OCI-LY1 (cell line): ENCODE measurements at regions not wholly inside any gene's neighbourhood (a gene's known extent, or its start where the extent isn't known, plus 50 kb on each side); places are given as distances from the start of the nearest gene placed in this dataset.

Experiments
- H2AFZ ChIP-seq: fragments of 200-600 bp; sonication (generic), shearing (Covaris generic); 2 replicates; pipeline ENCODE4 v1.6.0; 2014; ENCODE audit warnings: antibody characterized with exemption, mild to moderate bottlenecking, low read length
- H3F3A ChIP-seq: fragments of 200-600 bp; sonication (generic), shearing (Covaris generic); 2 replicates; pipeline ENCODE4 v1.6.0; 2014; ENCODE audit warnings: mild to moderate bottlenecking, antibody characterized with exemption, low read length, moderate library complexity; ENCODE audit not compliant: insufficient read depth
- H3K27ac ChIP-seq: fragments of 200-600 bp; sonication (generic); 2 replicates; pipeline ENCODE4 v1.5.1; 2014; ENCODE audit warnings: low read length, mixed run types, mild to moderate bottlenecking, low read depth; ENCODE audit not compliant: poor library complexity, severe bottlenecking
- H3K27me3 ChIP-seq: fragments of 200-600 bp; sonication (generic); 2 replicates; pipeline ENCODE4 v1.6.0; 2014; ENCODE audit warnings: antibody characterized with exemption, mild to moderate bottlenecking, low read length, moderate library complexity; ENCODE audit not compliant: insufficient read depth
- H3K36me3 ChIP-seq: fragments of 200-600 bp; sonication (generic); 2 replicates; pipeline ENCODE4 v1.6.1; 2014; ENCODE audit warnings: mild to moderate bottlenecking, antibody characterized with exemption, low read length, moderate library complexity, mixed read lengths; ENCODE audit not compliant: insufficient read depth
- H3K4me1 ChIP-seq: fragments of 200-600 bp; sonication (generic); 2 replicates; pipeline ENCODE4 v1.5.1; 2014; ENCODE audit warnings: mild to moderate bottlenecking, low read length, moderate library complexity; ENCODE audit not compliant: insufficient read depth, severe bottlenecking
- H3K4me2 ChIP-seq: fragments of 200-600 bp; sonication (generic), shearing (Covaris generic); 2 replicates; pipeline ENCODE4 v1.6.1; 2014; ENCODE audit warnings: low read length
- H3K4me3 ChIP-seq: fragments of 200-600 bp; sonication (generic); 2 replicates; pipeline ENCODE4 v1.5.1; 2014; ENCODE audit warnings: low read length, low read depth, mild to moderate bottlenecking, mixed read lengths; ENCODE audit not compliant: poor library complexity, severe bottlenecking
- H3K79me2 ChIP-seq: fragments of 200-600 bp; shearing (Covaris generic); 2 replicates; pipeline ENCODE4 v1.6.1; 2016; ENCODE audit warnings: mixed run types, low read length, mixed read lengths; ENCODE audit not compliant: insufficient read depth
- H3K9ac ChIP-seq: fragments of 200-600 bp; sonication (generic), shearing (Covaris generic); 2 replicates; pipeline ENCODE4 v1.6.1; 2014; ENCODE audit warnings: mild to moderate bottlenecking, low read length, mixed read lengths
- H3K9me2 ChIP-seq: fragments of 200-600 bp; sonication (generic), shearing (Covaris generic); 2 replicates; pipeline ENCODE4 v1.6.1; 2014; ENCODE audit warnings: low read depth, mild to moderate bottlenecking, low read length, mixed read lengths
- H3K9me3 ChIP-seq: fragments of 200-600 bp; shearing (Covaris generic); 2 replicates; pipeline ENCODE4 v1.6.1; 2014; ENCODE audit warnings: low read length, mixed read lengths
- H4K20me1 ChIP-seq: fragments of 200-600 bp; sonication (generic), shearing (Covaris generic); 2 replicates; pipeline ENCODE4 v1.6.0; 2016; ENCODE audit warnings: mild to moderate bottlenecking, low read length; ENCODE audit not compliant: insufficient read depth
- EZH2 ChIP-seq: fragments of 200-600 bp; sonication (generic), shearing (Covaris generic); IDR thresholded peaks from 2 replicates; pipeline ENCODE4 v1.8.0; 2017; ENCODE audit warnings: borderline replicate concordance, mixed run types, mild to moderate bottlenecking, antibody characterized with exemption, low read length, moderate library complexity, mixed read lengths
- TF ChIP-seq, protein P1 (sequence below): fragments of 200-600 bp; sonication (generic), shearing (Covaris generic); IDR thresholded peaks from 2 replicates; pipeline ENCODE4 v1.5.1; 2017; ENCODE audit warnings: mild to moderate bottlenecking, antibody characterized with exemption, low read length, moderate library complexity, mixed read lengths

DNA sequence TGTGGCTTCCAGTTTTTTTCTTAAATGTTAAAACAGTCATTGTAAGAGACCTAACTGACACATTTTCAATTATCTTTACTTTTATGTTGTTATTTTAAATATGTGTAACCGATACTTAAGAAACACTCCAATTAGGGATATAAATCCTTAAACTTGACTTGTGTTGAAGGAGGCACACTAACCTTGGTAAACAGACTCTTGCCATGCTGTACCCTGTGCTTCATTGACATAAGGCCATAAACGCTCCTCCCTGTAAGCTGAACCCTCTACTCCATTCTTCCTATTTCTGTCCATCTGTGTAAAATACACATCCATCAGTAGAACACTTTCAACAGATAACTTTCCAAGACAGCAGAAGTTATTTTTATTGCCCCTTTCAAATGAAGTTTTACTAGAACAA lies 780.5 kb upstream of the FAM98A start:
- Histone ChIP-seq H3K79me2 (no peaks in the 10 kb centered on the region), H3K4me2 (no peak overlapping the region), H3K36me3 (no peaks in the 10 kb centered on the region), H3K27ac (no peak overlapping the region), H3F3A (no peaks in the 10 kb centered on the region), H2AFZ (no peak overlapping the region), H3K27me3 (no peaks in the 10 kb centered on the region), H3K4me1 (no peaks in the 10 kb centered on the region), H3K9me3 (no peaks in the 10 kb centered on the region), H3K9ac (no peak overlapping the region), H3K9me2 (no peaks in the 10 kb centered on the region), H3K4me3 (no peak overlapping the region), H4K20me1 (no peaks in the 10 kb centered on the region)
- TF ChIP-seq EZH2: no peak
- TF ChIP-seq, protein P1, sequence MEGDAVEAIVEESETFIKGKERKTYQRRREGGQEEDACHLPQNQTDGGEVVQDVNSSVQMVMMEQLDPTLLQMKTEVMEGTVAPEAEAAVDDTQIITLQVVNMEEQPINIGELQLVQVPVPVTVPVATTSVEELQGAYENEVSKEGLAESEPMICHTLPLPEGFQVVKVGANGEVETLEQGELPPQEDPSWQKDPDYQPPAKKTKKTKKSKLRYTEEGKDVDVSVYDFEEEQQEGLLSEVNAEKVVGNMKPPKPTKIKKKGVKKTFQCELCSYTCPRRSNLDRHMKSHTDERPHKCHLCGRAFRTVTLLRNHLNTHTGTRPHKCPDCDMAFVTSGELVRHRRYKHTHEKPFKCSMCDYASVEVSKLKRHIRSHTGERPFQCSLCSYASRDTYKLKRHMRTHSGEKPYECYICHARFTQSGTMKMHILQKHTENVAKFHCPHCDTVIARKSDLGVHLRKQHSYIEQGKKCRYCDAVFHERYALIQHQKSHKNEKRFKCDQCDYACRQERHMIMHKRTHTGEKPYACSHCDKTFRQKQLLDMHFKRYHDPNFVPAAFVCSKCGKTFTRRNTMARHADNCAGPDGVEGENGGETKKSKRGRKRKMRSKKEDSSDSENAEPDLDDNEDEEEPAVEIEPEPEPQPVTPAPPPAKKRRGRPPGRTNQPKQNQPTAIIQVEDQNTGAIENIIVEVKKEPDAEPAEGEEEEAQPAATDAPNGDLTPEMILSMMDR: no peak

DNA sequence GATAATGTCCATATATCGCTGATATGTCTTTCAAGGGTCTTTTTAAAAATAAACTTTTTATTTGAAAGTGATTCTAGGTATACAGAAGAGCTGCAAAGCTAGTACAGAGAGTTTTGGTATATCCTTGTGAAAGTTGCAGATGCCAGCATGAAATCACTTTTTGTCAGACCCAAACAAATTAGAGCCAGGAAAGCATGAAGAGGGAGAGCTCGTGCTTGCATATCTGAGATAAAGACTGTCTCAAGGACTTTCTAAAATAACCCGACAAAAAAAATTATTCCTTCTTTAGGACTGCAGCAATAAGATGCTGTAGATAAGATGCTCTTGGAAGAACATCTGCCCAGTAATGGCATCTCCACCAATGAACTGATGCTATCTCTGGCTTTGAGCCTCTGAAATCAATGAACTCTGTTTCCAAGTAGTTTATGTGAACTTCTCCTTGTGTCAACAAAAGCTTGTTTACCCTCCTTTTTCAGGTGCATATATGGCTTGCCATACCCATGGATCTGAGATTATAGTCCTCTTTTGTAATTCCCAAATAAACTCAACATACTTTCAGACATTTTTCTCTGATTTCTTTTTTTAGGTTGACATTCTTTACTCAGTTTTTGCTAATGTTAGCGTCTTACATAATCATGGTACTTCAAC lies 774.6 kb upstream of the FAM98A start:
- H3K4me2 ChIP-seq: no peak overlapping the region

DNA sequence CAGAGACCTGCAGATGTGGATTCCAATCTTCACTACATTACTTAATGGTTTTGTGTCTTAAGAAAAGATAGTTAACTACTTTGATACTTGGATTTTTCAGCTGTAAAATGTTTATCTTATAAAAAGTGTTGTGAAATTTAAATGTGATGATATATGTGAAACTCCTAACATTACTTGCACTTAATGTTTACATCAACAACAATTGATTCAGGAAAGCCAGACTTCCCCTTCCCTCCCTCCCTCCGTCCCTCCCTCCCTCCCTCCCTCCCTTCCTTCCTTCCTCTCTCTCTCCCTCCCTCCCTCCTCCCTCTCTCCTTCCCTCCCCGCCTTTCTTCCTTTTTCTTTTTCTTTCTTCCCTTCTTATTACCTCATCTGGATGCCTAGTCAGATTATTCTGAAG lies 773.9 kb upstream of the FAM98A start:
- Histone ChIP-seq H3K9me2 (no peaks in the 10 kb centered on the region), H3K27ac (no peak overlapping the region), H3K79me2 (no peaks in the 10 kb centered on the region), H3K4me2 (no peak overlapping the region), H3K9me3 (no peaks in the 10 kb centered on the region), H3K36me3 (no peaks in the 10 kb centered on the region), H3K4me1 (no peaks in the 10 kb centered on the region), H3K4me3 (no peak overlapping the region), H3K9ac (no peak overlapping the region), H2AFZ (no peak overlapping the region), H3K27me3 (no peaks in the 10 kb centered on the region), H4K20me1 (no peaks in the 10 kb centered on the region), H3F3A (no peaks in the 10 kb centered on the region)
- TF ChIP-seq, protein P1: no peak
- TF ChIP-seq EZH2: no peak

More for the DNA sequence above, 774.6 kb upstream of the FAM98A start:
- Histone ChIP-seq H2AFZ (no peak overlapping the region), H3K9me2 (no peaks in the 10 kb centered on the region), H3K27ac (no peak overlapping the region), H3K4me1 (no peaks in the 10 kb centered on the region), H3K27me3 (no peaks in the 10 kb centered on the region), H4K20me1 (no peaks in the 10 kb centered on the region), H3K9me3 (no peaks in the 10 kb centered on the region), H3K79me2 (no peaks in the 10 kb centered on the region), H3K36me3 (no peaks in the 10 kb centered on the region), H3F3A (no peaks in the 10 kb centered on the region), H3K9ac (no peak overlapping the region), H3K4me3 (no peak overlapping the region)
- no peak for TF ChIP-seq EZH2
- TF ChIP-seq, protein P1: no peak
